Lower leg skin (tissue), 4 donors: ENCODE measurements at regions not wholly inside any gene's neighbourhood (a gene's known extent, or its start where the extent isn't known, plus 50 kb on each side); places are given as distances from the start of the nearest gene placed in this dataset.

Source experiments
- DNase-seq, 2 donors: peaks; one replicate each; pipeline ENCODE4 v3.0.0-alpha.2; 2019; ENCODE audit warnings: low spot score in 2 of 2
- H3K4me3 ChIP-seq: fragments of 200-600 bp; sonication (generic); 2 replicates; pipeline ENCODE4 v1.5.1; 2017; ENCODE audit warnings: mild to moderate bottlenecking, low read depth; ENCODE audit not compliant: poor library complexity, severe bottlenecking
- POLR2A ChIP-seq, 2 donors: fragments of 450-650 bp; IDR thresholded peaks; one replicate each; pipeline ENCODE4 v1.6.1; 2016 to 2017; ENCODE audit warnings: antibody characterized with exemption in 2 of 2, mild to moderate bottlenecking in 1 of 2, moderate library complexity in 1 of 2
- WGBS, 2 donors: methylation state at CpG; one replicate each; pipeline ENCODE4 v1.1.5; 2018; 5-methylcytosine and 5-hydroxymethylcytosine counted together
- intact Hi-C: fragments of 100-400 bp; cut with DNase I; formaldehyde crosslinking; loops from one replicate; pipeline ENCODE4 v1.15.0; 2023; ENCODE audit warnings: low total_unique reads
- TF ChIP-seq, protein P1 (sequence below), 3 donors: fragments of 450-650 bp; IDR thresholded peaks; one replicate each; pipeline ENCODE4 v1.5.1; 2016; ENCODE audit warnings: antibody characterized with exemption in 3 of 3, mild to moderate bottlenecking in 3 of 3, moderate library complexity in 2 of 3

DNA sequence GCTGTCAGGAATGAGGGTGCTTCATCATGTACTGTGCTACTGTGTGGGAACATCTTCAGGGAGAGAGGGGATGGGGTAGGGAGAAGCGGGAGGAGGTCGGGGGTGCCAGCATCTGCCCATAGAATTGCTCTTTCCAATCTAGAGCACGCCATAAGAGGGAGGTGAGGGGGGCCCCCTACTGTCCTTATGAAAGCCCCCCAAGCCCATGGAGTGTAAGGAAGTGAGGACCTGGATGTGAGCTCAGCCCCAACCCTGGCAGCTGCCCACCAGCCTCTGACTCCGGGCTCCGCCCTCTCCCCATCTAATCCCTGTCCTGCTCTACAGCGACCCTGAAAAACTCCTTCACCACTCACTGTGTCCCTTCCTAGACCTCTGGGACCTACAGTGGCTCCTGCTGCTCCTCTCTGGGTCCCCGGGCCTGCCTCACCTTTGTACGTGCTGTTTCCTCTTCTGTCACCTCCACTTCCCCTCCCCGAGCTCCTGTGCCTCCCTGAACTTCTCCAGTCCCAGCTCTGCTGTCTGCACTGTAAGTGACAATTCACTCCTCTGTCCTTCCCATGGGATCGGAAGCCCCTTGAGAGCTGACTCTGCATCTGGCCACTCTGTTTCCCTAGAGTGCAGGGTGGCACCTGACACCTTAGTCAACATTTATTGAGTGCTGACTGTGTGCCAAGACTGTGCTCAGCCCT lies 269.4 kb downstream of the PTPRU start:
- intact Hi-C loops, result no loop called here
- WGBS, 2 donors, result 85 to 86% methylated on average over 10 of the region's 10 CpGs
- peak in 1 of 2 donors; percentile 68 for DNase-seq
- TF ChIP-seq, protein P1, sequence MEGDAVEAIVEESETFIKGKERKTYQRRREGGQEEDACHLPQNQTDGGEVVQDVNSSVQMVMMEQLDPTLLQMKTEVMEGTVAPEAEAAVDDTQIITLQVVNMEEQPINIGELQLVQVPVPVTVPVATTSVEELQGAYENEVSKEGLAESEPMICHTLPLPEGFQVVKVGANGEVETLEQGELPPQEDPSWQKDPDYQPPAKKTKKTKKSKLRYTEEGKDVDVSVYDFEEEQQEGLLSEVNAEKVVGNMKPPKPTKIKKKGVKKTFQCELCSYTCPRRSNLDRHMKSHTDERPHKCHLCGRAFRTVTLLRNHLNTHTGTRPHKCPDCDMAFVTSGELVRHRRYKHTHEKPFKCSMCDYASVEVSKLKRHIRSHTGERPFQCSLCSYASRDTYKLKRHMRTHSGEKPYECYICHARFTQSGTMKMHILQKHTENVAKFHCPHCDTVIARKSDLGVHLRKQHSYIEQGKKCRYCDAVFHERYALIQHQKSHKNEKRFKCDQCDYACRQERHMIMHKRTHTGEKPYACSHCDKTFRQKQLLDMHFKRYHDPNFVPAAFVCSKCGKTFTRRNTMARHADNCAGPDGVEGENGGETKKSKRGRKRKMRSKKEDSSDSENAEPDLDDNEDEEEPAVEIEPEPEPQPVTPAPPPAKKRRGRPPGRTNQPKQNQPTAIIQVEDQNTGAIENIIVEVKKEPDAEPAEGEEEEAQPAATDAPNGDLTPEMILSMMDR (IDR thresholded peaks at IDR 0.05), result no peak
- no peak for TF ChIP-seq POLR2A (IDR thresholded peaks at IDR 0.05)
- H3K4me3 ChIP-seq, result no peak overlapping the region

DNA sequence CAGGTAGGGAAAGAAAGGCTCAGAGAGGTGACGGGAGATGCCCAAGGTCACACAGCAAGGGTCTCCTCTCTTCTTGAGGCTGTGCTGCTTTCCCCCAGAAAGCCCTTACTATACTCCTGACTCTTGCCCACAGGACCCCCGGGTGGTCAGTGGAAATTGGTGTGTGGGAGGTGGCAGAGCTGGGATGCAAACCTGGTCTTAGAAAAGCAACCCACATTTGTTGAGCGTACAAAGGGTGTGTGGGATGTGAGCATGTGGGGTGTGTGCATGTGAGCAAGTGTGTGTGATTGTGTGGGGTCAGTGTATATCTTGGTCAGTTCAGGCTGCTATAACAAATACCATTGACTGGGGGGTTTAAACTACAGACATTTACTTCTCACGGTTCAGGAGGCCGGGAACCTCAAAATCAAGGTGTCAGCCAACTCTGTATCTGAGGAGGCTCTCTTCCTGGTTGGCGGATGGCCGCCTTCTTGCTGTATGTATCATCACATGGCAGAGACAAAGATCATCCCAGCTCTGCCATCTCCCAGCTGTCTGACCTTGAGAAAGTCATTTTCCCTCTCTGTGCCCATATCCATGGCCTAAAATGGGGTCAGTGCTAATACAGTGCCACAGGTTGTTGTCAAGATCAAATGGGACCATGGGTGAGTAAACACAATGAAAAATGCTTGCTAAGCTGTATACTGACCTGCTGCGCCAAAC lies 268.5 kb downstream of the PTPRU start:
- DNase-seq, result peak in 1 of 2 donors; percentile 52
- no peak overlapping the region for H3K4me3 ChIP-seq
- TF ChIP-seq POLR2A (IDR thresholded peaks at IDR 0.05), result no peak
- TF ChIP-seq, protein P1 (IDR thresholded peaks at IDR 0.05), result no peak
- intact Hi-C loops, result no loop called here
- WGBS, 2 donors, result 86 to 88% methylated on average over 8 of the region's 8 CpGs

DNA sequence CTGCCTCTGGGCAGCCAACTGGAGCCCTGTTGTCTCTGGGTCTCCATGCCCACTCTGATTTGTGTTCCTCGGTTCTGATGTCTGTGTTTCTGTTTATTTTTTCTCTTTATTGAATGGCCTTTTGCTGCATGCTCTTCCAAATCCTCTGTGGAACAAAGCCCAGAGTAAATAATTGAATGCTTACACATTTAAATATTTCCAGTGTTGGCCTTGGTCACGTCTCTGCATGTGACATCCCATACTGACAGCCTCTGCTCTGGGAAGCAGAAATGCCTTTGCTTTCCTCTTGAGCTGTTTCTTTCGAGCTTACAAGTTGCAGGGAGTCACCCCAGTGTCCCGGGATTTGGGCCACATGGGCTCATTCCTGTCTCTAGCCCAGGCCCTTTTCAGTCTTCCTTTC lies 267.9 kb downstream of the PTPRU start:
- WGBS, 2 donors, result 38 to 42% methylated on average over 4 of the region's 4 CpGs
- peak in 1 of 2 donors; percentile 66 for DNase-seq
- TF ChIP-seq, protein P1 (IDR thresholded peaks at IDR 0.05), result no peak
- TF ChIP-seq POLR2A (IDR thresholded peaks at IDR 0.05), result no peak
- no peak overlapping the region for H3K4me3 ChIP-seq
- intact Hi-C loops, result no loop called here

DNA sequence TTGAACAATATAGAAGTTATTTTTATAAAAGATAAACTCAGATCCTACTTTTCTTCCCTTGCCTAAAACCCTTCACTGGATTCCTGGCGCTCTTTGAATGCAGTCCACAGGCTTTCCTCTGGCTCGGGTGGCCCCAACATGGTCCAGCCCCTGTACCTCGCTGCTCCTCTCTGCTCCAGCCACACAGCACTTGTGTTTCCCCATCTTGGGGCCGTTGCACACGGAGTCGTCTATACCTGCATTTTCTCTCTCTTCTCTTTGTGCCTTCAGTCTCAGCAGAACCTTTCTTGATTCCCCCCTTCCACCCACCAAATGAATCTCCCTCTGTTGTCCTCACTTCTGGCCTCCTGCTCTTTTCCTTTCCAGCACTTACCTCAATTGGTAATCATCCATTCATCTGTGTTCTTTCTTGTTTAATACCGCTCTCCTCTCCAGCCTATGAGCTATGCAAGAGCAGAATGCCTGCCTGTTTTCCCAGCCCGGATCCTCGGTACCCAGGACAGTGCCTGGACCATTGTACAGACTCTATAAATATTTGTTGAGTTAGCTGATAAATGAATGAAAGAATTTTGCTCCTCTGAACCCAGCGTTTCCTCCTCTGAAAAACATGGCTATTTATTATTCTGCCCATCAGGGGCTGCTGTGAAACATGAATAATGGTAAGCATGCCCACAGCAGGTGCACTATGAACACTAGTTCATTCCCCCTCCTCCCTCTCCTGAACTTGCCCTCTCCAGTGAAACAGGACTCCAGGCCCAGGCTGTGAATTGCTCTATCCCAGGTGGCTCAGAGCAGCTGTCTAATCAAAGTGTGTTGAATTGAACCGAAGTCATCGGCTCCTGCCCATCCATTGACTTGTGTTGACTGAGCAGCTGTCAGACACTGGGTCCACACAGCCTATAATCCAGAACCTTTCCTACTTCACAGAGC lies 266.9 kb downstream of the PTPRU start:
- 66 to 74% methylated on average over 12 of the region's 12 CpGs for WGBS, 2 donors
- TF ChIP-seq, protein P1 (IDR thresholded peaks at IDR 0.05), result no peak
- DNase-seq, result peak in 1 of 2 donors; percentile 34
- intact Hi-C loops, result no loop called here
- no peak overlapping the region for H3K4me3 ChIP-seq

DNA sequence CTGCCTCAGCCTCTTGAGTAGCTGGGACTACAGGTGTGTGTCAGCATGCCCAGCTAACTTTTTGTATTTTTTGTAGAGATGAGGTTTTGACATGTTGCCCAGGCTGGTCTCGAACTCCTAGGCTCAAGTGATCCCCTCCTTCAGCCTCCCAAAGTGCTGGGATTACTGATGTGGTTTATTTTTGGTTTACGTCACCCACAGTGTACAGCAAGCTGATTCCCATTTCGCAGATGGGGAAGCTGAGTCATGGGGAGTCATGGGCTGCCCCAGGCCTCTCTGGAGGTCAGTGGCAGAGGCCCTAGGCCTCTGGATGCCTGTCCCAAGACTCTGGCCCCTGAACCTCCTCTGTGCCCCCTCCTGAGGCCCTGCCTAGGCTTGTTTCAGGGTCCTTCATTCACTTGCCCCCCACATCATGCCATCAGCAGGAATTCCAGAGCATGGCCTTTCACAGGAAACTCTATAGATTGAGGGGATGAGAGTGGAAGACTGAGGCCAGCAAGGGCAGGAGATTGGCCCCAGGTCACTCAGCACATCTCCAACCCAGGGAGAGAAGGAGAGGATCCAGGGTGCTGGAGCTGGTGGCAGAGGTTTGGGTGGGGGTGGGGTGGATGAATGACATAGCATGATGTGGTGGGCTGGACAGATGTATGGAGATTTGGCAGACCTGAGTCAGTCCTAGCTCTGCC lies 266.0 kb downstream of the PTPRU start:
- no peak overlapping the region for H3K4me3 ChIP-seq
- TF ChIP-seq, protein P1 (IDR thresholded peaks at IDR 0.05), result no peak
- TF ChIP-seq POLR2A (IDR thresholded peaks at IDR 0.05), result no peak
- DNase-seq, result peak in 1 of 2 donors; percentile 65
- WGBS, 2 donors, result 94% methylated on average over 3 of the region's 3 CpGs
- intact Hi-C loops, result no loop called here
